ENCODE measurements at regions not wholly inside any gene's neighbourhood (a gene's known extent, or its start where the extent isn't known, plus 50 kb on each side); places are given as distances from the start of the nearest gene placed in this dataset.

DNA sequence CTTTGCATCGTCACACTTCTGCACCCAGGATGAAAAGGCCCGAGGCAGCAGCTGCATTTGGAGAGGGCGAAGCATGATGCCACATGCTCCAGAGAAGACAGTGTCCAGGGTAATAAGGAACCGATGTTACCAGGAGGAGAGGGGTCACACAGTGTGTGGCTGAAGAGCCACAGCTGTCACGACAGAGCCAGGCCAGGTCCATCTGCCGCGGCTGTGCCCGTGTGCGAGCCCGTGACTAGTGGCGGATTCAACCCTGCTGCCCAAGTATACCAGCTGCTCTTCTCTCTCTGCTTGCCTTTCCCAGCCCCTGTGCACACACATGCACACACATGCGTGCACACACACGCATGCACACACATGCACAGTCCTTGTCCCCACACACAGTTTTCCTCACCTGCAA, 1432.5 kb downstream of the BRD1 start:
- H3K36me3 ChIP-seq (ENCODE audit: control insufficient read depth in 5 of 5, insufficient read depth in 5 of 5, low read length in 5 of 5) = no peaks in the 10 kb centered on the region
- no peaks in the 10 kb centered on the region for H3K4me1 ChIP-seq (ENCODE audit: control insufficient read depth in 5 of 5, insufficient read depth in 5 of 5, low read length in 5 of 5)
- no peaks in the 10 kb centered on the region for H3K9me3 ChIP-seq (ENCODE audit: control insufficient read depth in 5 of 5, low read length in 5 of 5)
- no peak overlapping the region for H3K27ac ChIP-seq (ENCODE audit: low read depth, low read length)
- no peak overlapping the region for H3K9ac ChIP-seq (ENCODE audit: low read length in 5 of 5)
- peaks cover 0 to 20% (median 15%) of the 10 kb centered on the region in 5 donors for H3K27me3 ChIP-seq (ENCODE audit: control insufficient read depth in 5 of 5, insufficient read depth in 4 of 5, low read length in 5 of 5)
- no peak overlapping the region for H3K4me3 ChIP-seq (ENCODE audit: low read depth in 1 of 5, low read length in 5 of 5)

DNA sequence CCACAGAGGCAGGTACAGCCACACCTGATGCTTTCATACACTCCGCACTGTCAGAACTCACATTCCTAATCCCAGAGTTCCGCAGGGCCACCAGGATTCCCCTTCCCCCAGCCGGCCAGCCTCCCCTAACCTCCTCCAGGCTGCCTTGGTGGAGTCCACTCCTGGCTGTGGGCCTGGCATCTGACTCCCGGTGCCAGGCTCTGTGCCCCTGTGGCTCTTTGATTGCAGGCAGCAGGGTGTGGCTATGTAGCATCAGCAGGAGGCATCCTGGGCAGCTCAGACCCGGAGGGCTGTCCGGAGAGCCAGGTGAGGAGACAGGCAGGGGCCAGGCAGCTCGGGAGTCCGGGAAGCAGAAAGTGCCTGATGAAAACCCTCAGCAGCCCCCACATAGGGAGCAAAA, 1432.9 kb downstream of the BRD1 start:
- no peaks in the 10 kb centered on the region for H3K9me3 ChIP-seq (ENCODE audit: control insufficient read depth in 5 of 5, low read length in 5 of 5)
- no peak overlapping the region for H3K4me3 ChIP-seq (ENCODE audit: low read depth in 1 of 5, low read length in 5 of 5)
- H3K4me1 ChIP-seq (ENCODE audit: control insufficient read depth in 5 of 5, insufficient read depth in 5 of 5, low read length in 5 of 5) = no peaks in the 10 kb centered on the region
- no peaks in the 10 kb centered on the region for H3K36me3 ChIP-seq (ENCODE audit: control insufficient read depth in 5 of 5, insufficient read depth in 5 of 5, low read length in 5 of 5)
- H3K27ac ChIP-seq (ENCODE audit: low read depth, low read length) = no peak overlapping the region
- no peak overlapping the region for H3K9ac ChIP-seq (ENCODE audit: low read length in 5 of 5)
- H3K27me3 ChIP-seq (ENCODE audit: control insufficient read depth in 5 of 5, insufficient read depth in 4 of 5, low read length in 5 of 5) = peaks cover 0 to 20% (median 15%) of the 10 kb centered on the region in 5 donors

DNA sequence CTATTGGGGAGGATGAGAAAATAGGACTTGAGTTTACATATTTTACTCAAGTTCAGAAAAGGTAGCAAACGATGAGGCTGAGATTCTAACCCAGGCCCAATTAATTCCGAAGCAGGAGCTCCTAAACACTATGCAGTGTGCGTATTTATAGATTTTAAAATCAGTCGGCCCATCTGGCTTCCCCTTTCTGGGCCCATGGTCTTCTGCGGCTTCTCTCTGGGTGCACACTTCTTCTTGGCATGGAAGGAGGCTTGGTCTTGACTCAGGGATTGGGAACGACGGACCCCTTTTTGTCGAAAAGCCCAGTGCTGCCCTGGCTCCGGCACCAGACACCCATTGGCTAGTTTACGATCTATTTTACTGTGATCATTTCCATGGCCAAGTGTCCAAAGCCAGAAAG, 1433.8 kb downstream of the BRD1 start:
- no peaks in the 10 kb centered on the region for H3K4me1 ChIP-seq (ENCODE audit: control insufficient read depth in 5 of 5, insufficient read depth in 5 of 5, low read length in 5 of 5)
- no peaks in the 10 kb centered on the region for H3K36me3 ChIP-seq (ENCODE audit: control insufficient read depth in 5 of 5, insufficient read depth in 5 of 5, low read length in 5 of 5)
- H3K9me3 ChIP-seq (ENCODE audit: control insufficient read depth in 5 of 5, low read length in 5 of 5) = no peaks in the 10 kb centered on the region
- H3K27ac ChIP-seq (ENCODE audit: low read depth, low read length) = no peak overlapping the region
- H3K9ac ChIP-seq (ENCODE audit: low read length in 5 of 5) = no peak overlapping the region
- H3K27me3 ChIP-seq (ENCODE audit: control insufficient read depth in 5 of 5, insufficient read depth in 4 of 5, low read length in 5 of 5) = peaks cover 0 to 20% (median 15%) of the 10 kb centered on the region in 5 donors
- H3K4me3 ChIP-seq (ENCODE audit: low read depth in 1 of 5, low read length in 5 of 5) = no peak overlapping the region

DNA sequence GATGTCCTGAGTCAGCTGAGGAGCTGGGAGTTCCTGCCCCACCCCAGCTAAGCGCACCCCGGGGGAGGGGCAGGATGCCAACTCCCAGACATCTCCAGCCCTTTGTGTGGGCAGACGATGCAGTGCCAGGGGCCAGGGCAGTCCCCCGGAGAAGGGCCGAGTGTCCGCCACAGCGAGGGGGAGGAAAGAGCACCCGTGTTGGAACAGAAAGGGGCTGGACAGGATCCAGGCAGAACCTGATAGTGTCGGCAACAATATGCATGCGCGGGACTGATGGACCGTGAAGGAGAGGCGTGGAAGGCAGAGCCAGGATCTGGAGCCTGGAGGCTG, 1434.7 kb downstream of the BRD1 start:
- Histone ChIP-seq H3K4me3 (ENCODE audit: low read depth in 1 of 5, low read length in 5 of 5) (no peak overlapping the region), H3K27me3 (ENCODE audit: control insufficient read depth in 5 of 5, insufficient read depth in 4 of 5, low read length in 5 of 5) (peaks cover 0 to 18% (median 15%) of the 10 kb centered on the region in 5 donors), H3K27ac (ENCODE audit: low read depth, low read length) (no peak overlapping the region), H3K9ac (ENCODE audit: low read length in 5 of 5) (no peak overlapping the region), H3K36me3 (ENCODE audit: control insufficient read depth in 5 of 5, insufficient read depth in 5 of 5, low read length in 5 of 5) (no peaks in the 10 kb centered on the region), H3K9me3 (ENCODE audit: control insufficient read depth in 5 of 5, low read length in 5 of 5) (no peaks in the 10 kb centered on the region), H3K4me1 (ENCODE audit: control insufficient read depth in 5 of 5, insufficient read depth in 5 of 5, low read length in 5 of 5) (no peaks in the 10 kb centered on the region)

DNA sequence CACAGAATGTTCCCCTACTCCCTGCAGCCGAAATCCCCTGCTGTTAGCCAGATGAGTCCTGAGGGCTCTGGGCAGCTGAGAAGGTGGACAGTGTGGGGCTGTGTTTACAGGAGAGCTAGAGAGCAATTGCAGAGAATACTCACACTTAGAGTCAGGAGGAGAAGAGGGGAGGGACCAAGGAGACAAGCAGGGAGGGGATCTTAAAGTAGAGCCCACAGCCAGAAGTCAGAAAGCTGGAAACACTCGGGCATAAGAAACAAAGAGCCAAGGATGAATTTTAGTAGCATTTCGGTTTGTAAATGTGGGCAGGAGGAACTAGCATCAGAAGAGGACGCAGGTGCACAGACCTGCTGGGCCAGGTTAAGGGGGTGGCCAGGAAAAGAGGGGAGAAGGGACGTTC, 1435.9 kb downstream of the BRD1 start:
- H3K36me3 ChIP-seq (ENCODE audit: control insufficient read depth in 5 of 5, insufficient read depth in 5 of 5, low read length in 5 of 5) = no peaks in the 10 kb centered on the region
- no peak overlapping the region for H3K27ac ChIP-seq (ENCODE audit: low read depth, low read length)
- H3K4me3 ChIP-seq (ENCODE audit: low read depth in 1 of 5, low read length in 5 of 5) = no peak overlapping the region
- peaks cover 0 to 13% (median 11%) of the 10 kb centered on the region in 5 donors for H3K27me3 ChIP-seq (ENCODE audit: control insufficient read depth in 5 of 5, insufficient read depth in 4 of 5, low read length in 5 of 5)
- H3K9me3 ChIP-seq (ENCODE audit: control insufficient read depth in 5 of 5, low read length in 5 of 5) = peaks cover 0 to 3% (median 0%) of the 10 kb centered on the region in 5 donors
- H3K9ac ChIP-seq (ENCODE audit: low read length in 5 of 5) = no peak overlapping the region
- no peaks in the 10 kb centered on the region for H3K4me1 ChIP-seq (ENCODE audit: control insufficient read depth in 5 of 5, insufficient read depth in 5 of 5, low read length in 5 of 5)

DNA sequence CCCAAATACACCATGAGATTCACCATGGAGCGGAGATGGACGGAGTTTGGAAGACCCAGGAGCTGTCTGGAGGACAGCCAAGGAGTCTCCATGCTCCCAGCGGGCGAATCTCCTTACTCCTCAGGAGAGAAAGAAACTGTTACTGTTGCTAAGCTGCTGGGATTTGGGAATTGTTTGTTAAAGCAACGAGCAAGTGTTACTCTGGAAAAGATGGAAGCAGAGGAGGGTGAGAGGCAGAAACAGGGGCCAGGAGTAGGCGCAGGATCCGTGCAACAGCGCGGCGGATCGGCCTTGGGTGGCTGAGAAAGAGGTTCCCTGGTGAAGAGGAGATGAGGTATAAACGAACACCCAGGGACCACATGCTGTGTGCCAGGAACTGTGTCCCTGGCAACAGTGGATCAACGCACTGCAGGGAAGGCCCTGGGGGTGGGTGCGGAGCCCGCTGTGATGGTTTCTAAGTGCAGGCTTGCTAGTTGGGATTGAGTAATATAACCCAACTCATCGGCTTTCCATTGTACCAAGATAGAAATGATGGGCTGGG, 1436.4 kb downstream of the BRD1 start:
- Histone ChIP-seq H3K36me3 (ENCODE audit: control insufficient read depth in 5 of 5, insufficient read depth in 5 of 5, low read length in 5 of 5) (no peaks in the 10 kb centered on the region), H3K27ac (ENCODE audit: low read depth, low read length) (no peak overlapping the region), H3K9ac (ENCODE audit: low read length in 5 of 5) (no peak overlapping the region), H3K27me3 (ENCODE audit: control insufficient read depth in 5 of 5, insufficient read depth in 4 of 5, low read length in 5 of 5) (peaks cover 0 to 12% (median 11%) of the 10 kb centered on the region in 5 donors), H3K4me3 (ENCODE audit: low read depth in 1 of 5, low read length in 5 of 5) (no peak overlapping the region), H3K4me1 (ENCODE audit: control insufficient read depth in 5 of 5, insufficient read depth in 5 of 5, low read length in 5 of 5) (no peaks in the 10 kb centered on the region), H3K9me3 (ENCODE audit: control insufficient read depth in 5 of 5, low read length in 5 of 5) (peaks cover 0 to 3% (median 0%) of the 10 kb centered on the region in 5 donors)

DNA sequence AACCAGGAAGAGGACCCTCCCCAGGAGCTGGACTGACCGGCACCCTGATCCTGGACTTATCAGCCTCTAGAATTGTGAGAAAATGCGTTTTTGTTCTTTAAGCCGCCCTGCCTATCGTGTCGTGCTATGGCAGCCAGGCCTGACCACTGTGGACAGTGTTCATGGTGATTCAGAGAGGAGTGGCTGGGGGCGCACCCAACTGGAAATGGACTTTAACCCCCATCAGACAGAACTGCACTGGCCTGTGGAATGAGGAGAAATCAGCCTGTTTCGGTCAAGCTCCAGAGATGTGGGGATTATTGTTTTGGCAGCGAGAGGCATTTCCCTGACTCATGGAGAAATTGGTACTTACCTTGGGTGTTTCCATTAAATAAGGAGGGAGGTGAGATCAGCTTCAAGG, 1437.8 kb downstream of the BRD1 start:
- Histone ChIP-seq H3K9ac (ENCODE audit: low read length in 5 of 5) (no peak overlapping the region), H3K9me3 (ENCODE audit: control insufficient read depth in 5 of 5, low read length in 5 of 5) (peaks cover 0 to 11% (median 9%) of the 10 kb centered on the region in 5 donors), H3K4me3 (ENCODE audit: low read depth in 1 of 5, low read length in 5 of 5) (no peak overlapping the region), H3K36me3 (ENCODE audit: control insufficient read depth in 5 of 5, insufficient read depth in 5 of 5, low read length in 5 of 5) (no peaks in the 10 kb centered on the region), H3K4me1 (ENCODE audit: control insufficient read depth in 5 of 5, insufficient read depth in 5 of 5, low read length in 5 of 5) (no peaks in the 10 kb centered on the region), H3K27me3 (ENCODE audit: control insufficient read depth in 5 of 5, insufficient read depth in 4 of 5, low read length in 5 of 5) (peaks cover 0 to 8% (median 3%) of the 10 kb centered on the region in 5 donors), H3K27ac (ENCODE audit: low read depth, low read length) (no peak overlapping the region)

DNA sequence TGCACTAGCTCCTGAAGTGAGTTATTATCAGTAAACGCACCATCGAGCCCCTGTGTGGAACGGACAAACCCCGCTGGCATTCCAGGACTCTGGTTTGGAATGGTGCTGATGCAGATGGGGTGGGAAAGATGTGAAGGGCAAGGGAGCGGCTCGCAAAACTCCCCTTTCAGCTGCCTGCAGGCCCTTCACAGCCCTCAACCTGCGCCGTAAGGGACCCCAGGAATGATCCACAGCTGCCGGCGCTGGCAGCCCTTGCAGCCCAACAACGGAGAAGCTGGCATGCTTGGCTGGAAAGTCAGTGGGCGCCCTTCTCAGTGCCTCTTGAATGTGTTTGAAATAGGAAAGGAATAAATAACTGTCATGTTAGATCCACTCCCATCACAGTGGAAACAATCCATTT, 1445.5 kb downstream of the BRD1 start:
- Histone ChIP-seq H3K27me3 (ENCODE audit: control insufficient read depth in 5 of 5, insufficient read depth in 4 of 5, low read length in 5 of 5) (peaks cover 0 to 10% (median 6%) of the 10 kb centered on the region in 5 donors), H3K9me3 (ENCODE audit: control insufficient read depth in 5 of 5, low read length in 5 of 5) (peaks cover 0 to 19% (median 15%) of the 10 kb centered on the region in 5 donors), H3K9ac (ENCODE audit: low read length in 5 of 5) (no peak overlapping the region), H3K4me3 (ENCODE audit: low read depth in 1 of 5, low read length in 5 of 5) (no peak overlapping the region), H3K4me1 (ENCODE audit: control insufficient read depth in 5 of 5, insufficient read depth in 5 of 5, low read length in 5 of 5) (no peaks in the 10 kb centered on the region), H3K27ac (ENCODE audit: low read depth, low read length) (no peak overlapping the region), H3K36me3 (ENCODE audit: control insufficient read depth in 5 of 5, insufficient read depth in 5 of 5, low read length in 5 of 5) (no peaks in the 10 kb centered on the region)

DNA sequence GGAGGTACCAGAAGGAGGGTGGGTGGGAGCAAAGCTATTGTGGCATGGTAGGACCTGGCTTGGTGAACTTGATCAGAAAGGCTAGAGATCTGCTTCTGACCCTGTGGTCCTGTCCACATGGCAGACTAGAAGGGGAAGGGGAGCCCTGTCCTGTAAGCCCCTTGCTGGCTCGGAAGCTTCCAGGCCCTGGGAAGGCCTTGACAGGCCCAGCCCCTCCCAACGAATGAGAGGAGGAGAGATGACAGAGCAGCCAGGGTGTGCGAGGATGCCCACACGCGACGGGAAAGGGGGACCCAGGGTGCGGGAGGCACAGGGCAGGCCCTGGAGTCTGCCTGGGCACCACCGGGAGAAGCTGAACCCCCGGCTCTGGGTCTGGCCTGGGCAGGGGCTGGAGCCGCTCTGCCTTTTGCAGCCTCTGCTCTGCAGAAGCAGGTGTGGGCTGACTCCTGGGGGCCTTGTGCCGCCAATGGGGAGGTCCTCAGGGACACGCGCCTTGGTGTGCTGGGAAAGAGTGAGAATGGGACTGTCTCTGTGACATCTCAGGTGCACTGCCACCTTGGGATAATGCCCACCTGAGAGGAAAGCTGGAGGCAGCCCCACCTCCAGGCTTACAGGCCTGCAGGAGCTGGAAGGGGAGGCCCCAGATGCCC, 1447.5 kb downstream of the BRD1 start:
- H3K27me3 ChIP-seq (ENCODE audit: control insufficient read depth in 5 of 5, insufficient read depth in 4 of 5, low read length in 5 of 5) = peaks cover 0 to 15% (median 7%) of the 10 kb centered on the region in 5 donors
- no peak overlapping the region for H3K4me3 ChIP-seq (ENCODE audit: low read depth in 1 of 5, low read length in 5 of 5)
- H3K27ac ChIP-seq (ENCODE audit: low read depth, low read length) = no peak overlapping the region
- H3K9ac ChIP-seq (ENCODE audit: low read length in 5 of 5) = no peak overlapping the region
- no peaks in the 10 kb centered on the region for H3K36me3 ChIP-seq (ENCODE audit: control insufficient read depth in 5 of 5, insufficient read depth in 5 of 5, low read length in 5 of 5)
- H3K4me1 ChIP-seq (ENCODE audit: control insufficient read depth in 5 of 5, insufficient read depth in 5 of 5, low read length in 5 of 5) = no peaks in the 10 kb centered on the region
- H3K9me3 ChIP-seq (ENCODE audit: control insufficient read depth in 5 of 5, low read length in 5 of 5) = peaks cover 0 to 9% (median 8%) of the 10 kb centered on the region in 5 donors

DNA sequence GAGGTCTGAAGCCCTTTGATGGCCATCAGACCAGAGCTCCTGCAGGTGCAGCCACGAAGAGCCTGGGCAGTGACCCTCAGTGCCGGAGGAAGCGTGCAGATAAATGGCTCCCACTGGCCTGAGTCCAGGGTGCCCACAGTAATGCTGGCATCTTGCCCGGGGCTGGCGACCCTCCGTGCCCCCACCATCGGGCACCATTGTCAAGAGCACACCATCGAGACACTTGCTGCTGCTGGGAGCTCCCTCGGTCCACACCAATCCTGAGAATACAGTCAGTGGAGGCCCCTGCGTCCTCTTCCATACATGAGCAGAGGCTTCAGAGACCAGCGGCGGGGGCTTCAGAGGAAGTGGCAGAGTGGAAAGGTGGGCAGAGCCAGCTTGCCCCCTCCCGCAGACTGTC, 1448.3 kb downstream of the BRD1 start:
- Histone ChIP-seq H3K9ac (ENCODE audit: low read length in 5 of 5) (no peak overlapping the region), H3K27me3 (ENCODE audit: control insufficient read depth in 5 of 5, insufficient read depth in 4 of 5, low read length in 5 of 5) (peaks cover 0 to 15% (median 7%) of the 10 kb centered on the region in 5 donors), H3K36me3 (ENCODE audit: control insufficient read depth in 5 of 5, insufficient read depth in 5 of 5, low read length in 5 of 5) (no peaks in the 10 kb centered on the region), H3K9me3 (ENCODE audit: control insufficient read depth in 5 of 5, low read length in 5 of 5) (peaks cover 0 to 8% (median 2%) of the 10 kb centered on the region in 5 donors), H3K4me1 (ENCODE audit: control insufficient read depth in 5 of 5, insufficient read depth in 5 of 5, low read length in 5 of 5) (no peaks in the 10 kb centered on the region), H3K27ac (ENCODE audit: low read depth, low read length) (no peak overlapping the region), H3K4me3 (ENCODE audit: low read depth in 1 of 5, low read length in 5 of 5) (no peak overlapping the region)
